OCI-LY7 (cell line): ENCODE measurements at regions not wholly inside any gene's neighbourhood (a gene's known extent, or its start where the extent isn't known, plus 50 kb on each side); places are given as distances from the start of the nearest gene placed in this dataset.

Experiments
- BruUV-seq: library from RNA; stranded (reverse); fragments of 400-500 nt; replicated peaks from 2 replicates; lab custom pipeline; 2021; lab: Mats Ljungman, UMichigan
- CTCF ChIA-PET: fragments of 300-600 bp; sonication (Branson Sonifier 250); formaldehyde crosslinking; loops from one replicate; lab custom pipeline; 2022; ENCODE audit warnings: antibody characterized with exemption; ENCODE audit not compliant: unreplicated experiment; lab: Charles Lee
- POLR2A ChIA-PET: fragments of 300-600 bp; sonication (Branson Sonifier 250); formaldehyde crosslinking; loops from one replicate; lab custom pipeline; 2022; ENCODE audit warnings: antibody characterized with exemption; lab: Charles Lee
- DNase-seq: peaks from one replicate; pipeline ENCODE4 v3.0.0-alpha.2; 2015; ENCODE audit warnings: low spot score
- H2AFZ ChIP-seq: fragments of 200-600 bp; sonication (generic), shearing (Covaris generic); 2 replicates; pipeline ENCODE4 v1.6.1; 2014; ENCODE audit warnings: mild to moderate bottlenecking, antibody characterized with exemption, low read length, moderate library complexity
- H3K27ac ChIP-seq: fragments of 200-600 bp; sonication (generic); 2 replicates; pipeline ENCODE4 v1.5.1; 2014; ENCODE audit warnings: mixed run types, low read depth, mild to moderate bottlenecking, moderate library complexity, low read length, inconsistent platforms; ENCODE audit not compliant: poor library complexity, severe bottlenecking
- H3K36me3 ChIP-seq: fragments of 200-600 bp; sonication (generic); 2 replicates; pipeline ENCODE4 v1.6.1; 2014; ENCODE audit warnings: mild to moderate bottlenecking, antibody characterized with exemption, low read length, moderate library complexity, mixed read lengths; ENCODE audit not compliant: insufficient read depth
- H3K4me1 ChIP-seq: fragments of 200-600 bp; sonication (generic); 2 replicates; pipeline ENCODE4 v1.5.1; 2014; ENCODE audit warnings: mild to moderate bottlenecking, low read length; ENCODE audit not compliant: insufficient read depth, poor library complexity, severe bottlenecking
- H3K4me2 ChIP-seq: fragments of 200-600 bp; sonication (generic); 2 replicates; pipeline ENCODE4 v1.6.1; 2014; ENCODE audit warnings: mild to moderate bottlenecking, low read length
- H3K4me3 ChIP-seq: fragments of 200-600 bp; sonication (generic); 2 replicates; pipeline ENCODE4 v1.5.1; 2014; ENCODE audit warnings: mild to moderate bottlenecking, low read depth, low read length; ENCODE audit not compliant: poor library complexity, severe bottlenecking
- H3K79me2 ChIP-seq: fragments of 200-600 bp; sonication (generic); 2 replicates; pipeline ENCODE4 v1.6.1; 2016; ENCODE audit warnings: low read depth, mild to moderate bottlenecking, low read length, moderate library complexity, mixed read lengths; ENCODE audit not compliant: insufficient read depth
- H3K9me2 ChIP-seq: fragments of 200-600 bp; sonication (generic); 2 replicates; pipeline ENCODE4 v1.6.1; 2016; ENCODE audit warnings: mild to moderate bottlenecking, low read length, mixed read lengths; ENCODE audit not compliant: insufficient read depth
- H3K9me3 ChIP-seq: fragments of 200-600 bp; sonication (generic); 2 replicates; pipeline ENCODE4 v1.6.1; 2014; ENCODE audit warnings: mild to moderate bottlenecking, mixed run types, low read length, mixed read lengths
- H4K20me1 ChIP-seq: fragments of 200-600 bp; sonication (generic); 2 replicates; pipeline ENCODE4 v1.6.1; 2014; ENCODE audit warnings: mild to moderate bottlenecking, antibody characterized with exemption, low read length, moderate library complexity, mixed read lengths; ENCODE audit not compliant: insufficient read depth
- EZH2phosphoT487 ChIP-seq: fragments of 200-600 bp; sonication (generic); IDR thresholded peaks from 2 replicates; pipeline ENCODE4 v1.6.1; 2018; ENCODE audit warnings: low read depth, borderline replicate concordance, mild to moderate bottlenecking, mixed run types, antibody characterized with exemption, low read length, moderate library complexity, mixed read lengths
- intact Hi-C: fragments of 100-400 bp; cut with micrococcal nuclease; formaldehyde crosslinking; loops from one replicate; pipeline ENCODE4 v1.10.0; 2022; ENCODE audit not compliant: unreplicated experiment
- TF ChIP-seq, protein P1 (sequence below): fragments of 200-600 bp; sonication (generic); conservative IDR thresholded peaks from 2 replicates; pipeline ENCODE4 v1.5.1; 2014; ENCODE audit warnings: mild to moderate bottlenecking, antibody characterized with exemption, low read length, moderate library complexity, mixed read lengths

DNA sequence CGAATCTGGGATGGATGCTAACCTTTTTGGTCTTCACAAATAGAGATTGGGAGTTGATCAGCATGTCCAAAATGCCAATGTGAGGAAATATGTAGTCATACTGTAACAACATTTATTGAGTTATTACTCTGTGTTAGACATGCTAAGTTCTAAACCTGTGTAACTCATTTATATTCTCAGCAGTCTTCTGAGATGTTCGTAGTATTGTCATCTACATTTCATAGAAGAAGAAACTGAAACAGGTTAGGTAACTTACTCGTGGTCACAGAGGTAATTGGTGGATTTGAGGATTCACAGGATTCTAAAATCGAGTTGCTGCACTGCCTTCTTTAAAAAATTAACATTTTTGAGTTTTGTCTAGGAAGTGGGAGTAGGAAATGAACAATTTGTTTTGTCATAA lies 162.1 kb downstream of the UBE2E3 start:
- Histone ChIP-seq H3K79me2 (no peaks in the 10 kb centered on the region), H3K27ac (no peak overlapping the region), H4K20me1 (no peaks in the 10 kb centered on the region), H3K9me2 (no peaks in the 10 kb centered on the region), H3K36me3 (no peaks in the 10 kb centered on the region), H3K4me2 (no peak overlapping the region), H3K4me3 (no peak overlapping the region), H3K9me3 (no peaks in the 10 kb centered on the region), H2AFZ (no peak overlapping the region), H3K4me1 (no peaks in the 10 kb centered on the region)
- BruUV-seq: no TSS peak
- intact Hi-C loops: no loop called here
- no peak for DNase-seq
- CTCF ChIA-PET: no interaction called here
- TF ChIP-seq, protein P1, sequence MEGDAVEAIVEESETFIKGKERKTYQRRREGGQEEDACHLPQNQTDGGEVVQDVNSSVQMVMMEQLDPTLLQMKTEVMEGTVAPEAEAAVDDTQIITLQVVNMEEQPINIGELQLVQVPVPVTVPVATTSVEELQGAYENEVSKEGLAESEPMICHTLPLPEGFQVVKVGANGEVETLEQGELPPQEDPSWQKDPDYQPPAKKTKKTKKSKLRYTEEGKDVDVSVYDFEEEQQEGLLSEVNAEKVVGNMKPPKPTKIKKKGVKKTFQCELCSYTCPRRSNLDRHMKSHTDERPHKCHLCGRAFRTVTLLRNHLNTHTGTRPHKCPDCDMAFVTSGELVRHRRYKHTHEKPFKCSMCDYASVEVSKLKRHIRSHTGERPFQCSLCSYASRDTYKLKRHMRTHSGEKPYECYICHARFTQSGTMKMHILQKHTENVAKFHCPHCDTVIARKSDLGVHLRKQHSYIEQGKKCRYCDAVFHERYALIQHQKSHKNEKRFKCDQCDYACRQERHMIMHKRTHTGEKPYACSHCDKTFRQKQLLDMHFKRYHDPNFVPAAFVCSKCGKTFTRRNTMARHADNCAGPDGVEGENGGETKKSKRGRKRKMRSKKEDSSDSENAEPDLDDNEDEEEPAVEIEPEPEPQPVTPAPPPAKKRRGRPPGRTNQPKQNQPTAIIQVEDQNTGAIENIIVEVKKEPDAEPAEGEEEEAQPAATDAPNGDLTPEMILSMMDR: no peak
- no peak for TF ChIP-seq EZH2phosphoT487
- POLR2A ChIA-PET: interaction anchor here (0.6 to 1.4 kb wide), 3 partner anchors 21 to 316 kb away, joined by 3 to 4 read pairs (median 4); no protein-coding TSS in a partner anchor

DNA sequence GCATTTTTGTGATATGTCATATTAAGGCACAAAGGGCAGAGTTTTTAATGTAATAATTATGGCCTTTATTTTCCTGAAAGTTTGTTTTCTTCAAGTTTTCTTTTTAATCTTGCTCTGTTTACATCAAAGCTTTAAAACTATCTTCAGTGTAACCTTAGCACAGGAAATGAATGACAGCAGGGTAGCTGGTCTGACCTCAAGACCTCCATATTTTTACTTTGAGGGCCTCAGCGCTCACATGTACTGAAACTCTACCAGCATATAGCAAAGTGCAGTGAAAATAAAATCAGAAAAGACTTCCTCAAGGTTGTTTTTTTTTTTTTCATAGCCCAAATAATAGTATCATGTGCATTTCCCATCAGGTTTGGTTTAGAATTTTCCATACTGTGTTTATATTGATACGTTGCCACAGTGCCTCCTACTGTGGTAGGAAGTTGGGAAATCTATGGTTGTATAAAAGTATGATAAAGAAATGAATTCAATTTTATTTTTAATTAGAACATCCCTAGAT lies 163.4 kb downstream of the UBE2E3 start:
- no peaks in the 10 kb centered on the region for H3K4me1 ChIP-seq
- H3K4me3 ChIP-seq: no peak overlapping the region
- no peaks in the 10 kb centered on the region for H3K9me2 ChIP-seq
- H3K4me2 ChIP-seq: no peak overlapping the region
- intact Hi-C loops: no loop called here
- ChIA-PET CTCF (interaction anchor here (0.5 kb wide), 1 partner anchor 390 kb away, joined by 3 read pairs; no protein-coding TSS in a partner anchor), POLR2A (interaction anchor here (0.7 kb wide), 1 partner anchor 445 kb away, joined by 3 read pairs; no protein-coding TSS in a partner anchor)
- DNase-seq: no peak
- no peaks in the 10 kb centered on the region for H3K79me2 ChIP-seq
- BruUV-seq: no TSS peak
- H3K36me3 ChIP-seq: no peaks in the 10 kb centered on the region
- H4K20me1 ChIP-seq: no peaks in the 10 kb centered on the region
- no peak overlapping the region for H3K27ac ChIP-seq
- TF ChIP-seq EZH2phosphoT487: no peak
- no peaks in the 10 kb centered on the region for H3K9me3 ChIP-seq
- no peak overlapping the region for H2AFZ ChIP-seq

DNA sequence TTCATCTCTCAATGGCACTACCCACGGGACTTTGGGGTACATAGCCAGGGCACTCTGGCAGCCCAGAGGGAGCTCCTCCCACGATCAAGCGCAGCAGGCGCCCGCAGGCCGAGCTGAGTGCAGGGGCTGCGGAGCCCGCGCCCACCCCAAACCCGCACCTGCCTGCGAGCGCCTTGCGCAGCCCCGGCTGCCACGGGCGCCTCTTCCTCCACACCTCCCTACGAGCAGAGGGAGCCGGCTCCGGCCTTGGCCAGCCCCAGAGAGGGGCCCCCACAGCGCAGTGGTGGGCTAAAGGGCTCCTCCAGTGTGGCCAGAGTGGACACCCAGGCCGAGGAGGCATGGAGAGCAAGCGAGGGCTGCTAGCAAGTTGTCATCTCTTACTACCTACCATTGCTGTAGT lies 165.2 kb downstream of the UBE2E3 start:
- Histone ChIP-seq H3K79me2 (no peaks in the 10 kb centered on the region), H3K4me3 (no peak overlapping the region), H3K4me2 (no peak overlapping the region), H3K4me1 (no peaks in the 10 kb centered on the region), H3K9me3 (no peaks in the 10 kb centered on the region), H3K27ac (no peak overlapping the region), H4K20me1 (no peaks in the 10 kb centered on the region), H3K36me3 (no peaks in the 10 kb centered on the region), H3K9me2 (no peaks in the 10 kb centered on the region), H2AFZ (no peak overlapping the region)
- ChIA-PET CTCF (interaction anchor here (0.9 kb wide), 1 partner anchor 24 kb away, joined by 3 read pairs; no protein-coding TSS in a partner anchor), POLR2A (interaction anchor here (0.7 to 1.6 kb wide), 4 partner anchors 11 to 281 kb away, joined by 3 to 4 read pairs (median 3); no protein-coding TSS in a partner anchor)
- TF ChIP-seq EZH2phosphoT487: no peak
- TF ChIP-seq, protein P1: no peak
- no TSS peak for BruUV-seq
- intact Hi-C loops: no loop called here
- no peak for DNase-seq
